HG03571 (cell line): ENCODE measurements at regions not wholly inside any gene's neighbourhood (a gene's known extent, or its start where the extent isn't known, plus 50 kb on each side); places are given as distances from the start of the nearest gene placed in this dataset.

Experiments
- ATAC-seq: cut with Tn5 transposase; IDR thresholded peaks from one replicate; pipeline ENCODE4 v1.9.1; 2021; ENCODE audit not compliant: unreplicated experiment

DNA sequence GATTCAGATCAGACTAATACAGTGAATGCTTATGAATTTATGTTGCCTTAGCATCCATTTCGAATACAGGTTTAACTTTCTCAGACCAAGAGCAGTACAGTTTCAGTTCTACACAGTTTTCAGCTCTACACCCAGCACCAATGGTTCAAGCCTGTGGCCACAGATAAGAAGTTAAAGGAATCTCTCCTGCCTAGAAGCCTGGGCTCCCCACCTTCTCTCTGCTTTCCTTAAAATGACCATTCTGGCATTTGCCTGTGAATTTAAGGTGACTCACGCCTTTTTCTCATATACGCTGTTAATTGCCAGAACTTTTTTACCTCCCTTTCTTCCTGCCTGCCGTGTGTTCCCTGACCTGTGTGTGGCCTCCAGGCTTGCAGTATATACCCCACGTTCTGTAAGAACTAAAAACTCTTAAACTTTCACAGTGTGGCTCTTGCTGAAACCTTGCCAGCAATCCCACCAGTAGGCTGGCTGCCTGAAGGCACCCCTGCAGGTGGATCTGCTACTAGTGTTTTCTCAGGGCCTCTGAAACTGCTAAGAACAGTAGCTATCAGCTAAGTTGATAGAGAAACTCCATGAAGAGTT is 692.8 kb upstream of the CDH18 start:
- ATAC-seq = no peak

GRCh38 chr5:20678814-20679298 is 690.9 kb upstream of the CDH18 start:
- ATAC-seq = no peak

DNA sequence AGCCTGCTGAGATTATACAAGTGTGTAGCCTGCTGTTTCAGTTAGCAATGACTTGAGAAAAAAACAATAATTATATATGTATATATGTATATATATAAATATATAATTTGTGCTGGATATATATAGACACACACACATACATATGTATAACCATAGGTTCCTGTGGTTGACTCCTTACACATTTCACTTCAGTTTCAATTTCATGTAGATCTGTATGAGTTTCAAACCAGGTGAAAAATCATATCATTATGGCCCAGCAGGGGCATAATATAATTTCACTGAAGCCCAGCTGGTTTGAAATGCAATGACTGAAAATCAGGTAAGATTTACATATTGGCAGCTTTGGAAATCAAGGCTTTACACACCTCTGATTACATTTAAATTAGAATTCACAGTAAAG is 690.4 kb upstream of the CDH18 start:
- ATAC-seq = no peak

DNA sequence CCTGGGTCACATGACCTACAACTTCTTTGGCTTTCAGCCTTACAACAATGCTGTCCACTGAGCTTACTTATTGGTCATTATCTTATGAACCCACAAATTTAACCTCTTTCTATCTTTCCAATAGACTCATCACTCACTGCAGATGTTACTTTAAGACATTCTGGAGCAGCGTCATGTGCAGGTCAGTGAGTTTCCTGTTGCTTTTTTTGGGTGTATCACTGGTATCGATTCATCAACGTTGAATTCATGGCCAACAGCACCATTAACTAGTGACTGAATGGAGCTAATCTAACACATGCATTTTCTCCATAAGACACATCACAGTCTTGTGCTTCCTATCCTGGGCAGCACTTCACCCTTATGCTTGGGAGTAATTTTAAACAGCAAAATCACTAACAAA is 672.6 kb upstream of the CDH18 start:
- no peak for ATAC-seq

DNA sequence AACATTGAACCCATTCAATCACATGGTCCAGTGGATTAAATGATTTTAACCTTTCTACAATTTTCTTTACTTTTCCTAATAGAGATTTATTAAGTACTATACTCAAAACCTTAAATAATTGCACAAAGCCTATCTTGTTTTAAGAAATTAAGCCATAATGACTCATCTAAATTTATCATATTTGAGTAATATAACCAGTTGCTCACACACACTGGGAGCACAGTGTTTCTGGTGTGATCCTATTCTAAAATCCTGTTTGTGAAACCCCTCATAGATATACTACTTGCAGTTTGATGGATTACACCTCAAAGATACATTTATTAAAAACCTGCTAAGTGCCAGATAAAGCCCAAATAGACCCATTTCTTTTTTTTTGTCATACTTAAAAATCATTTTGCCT is 668.3 kb upstream of the CDH18 start:
- no peak for ATAC-seq

- ATAC-seq = no peak
These were observed 667.2 kb upstream of the CDH18 start for GRCh38 chr5:20655211-20655610.

DNA sequence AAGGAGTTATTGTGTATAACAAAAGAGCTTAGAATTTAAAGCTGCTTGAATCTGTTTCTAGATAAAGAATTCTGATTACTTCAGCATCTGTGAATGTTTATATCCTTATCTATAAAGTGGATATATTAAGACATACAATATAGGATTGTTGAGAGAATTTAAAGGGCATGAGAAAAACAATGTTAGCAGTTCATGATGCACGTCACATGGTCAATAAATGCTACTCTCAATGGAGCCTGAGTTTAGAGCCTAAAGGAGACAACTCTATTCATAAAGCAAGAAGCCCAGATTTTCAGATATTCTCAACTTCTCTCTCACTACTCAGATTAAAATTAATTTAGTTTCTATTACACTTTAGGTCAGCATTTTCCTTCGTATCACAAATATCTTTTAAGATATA is 666.7 kb upstream of the CDH18 start:
- no peak for ATAC-seq

GRCh38 chr5:20654033-20654432 is 666.0 kb upstream of the CDH18 start:
- no peak for ATAC-seq

DNA sequence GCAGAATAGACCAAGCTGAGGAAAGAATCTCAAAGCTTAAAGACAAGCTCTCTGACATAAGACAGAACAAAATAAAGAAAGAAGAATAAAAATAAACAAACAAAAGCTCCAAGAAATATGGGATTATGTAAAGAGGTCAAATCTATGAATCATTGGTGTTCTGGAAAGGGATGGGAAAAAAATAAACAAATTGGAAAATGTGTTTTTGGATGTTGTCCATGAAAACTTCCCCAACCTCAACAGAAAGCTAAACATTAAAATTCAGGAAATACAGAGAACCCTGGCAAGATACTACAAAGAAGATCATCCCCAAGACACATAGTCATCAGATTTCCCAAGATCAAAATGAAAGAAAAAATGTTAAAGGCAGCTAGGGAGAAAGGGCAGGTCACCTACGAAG is 662.0 kb upstream of the CDH18 start:
- ATAC-seq = no peak

DNA sequence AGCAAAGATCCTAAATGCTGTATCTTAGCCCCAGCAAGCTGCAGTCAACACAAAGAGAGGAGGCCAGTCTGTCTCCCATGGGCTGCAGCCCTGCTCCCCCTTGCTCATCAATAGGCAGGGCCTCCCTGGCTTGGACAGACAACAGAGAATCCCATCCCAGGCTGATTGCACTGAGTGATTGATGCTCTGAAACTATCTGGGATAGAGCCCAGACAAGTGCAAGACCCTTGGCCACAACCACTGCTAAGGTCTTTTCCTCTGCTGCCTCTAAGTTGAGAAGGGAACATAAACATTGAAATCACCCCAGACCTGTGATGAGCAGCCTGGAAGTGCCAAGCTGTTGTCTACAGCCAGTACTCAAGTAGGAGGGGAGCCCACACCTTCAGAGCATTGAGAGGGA is 661.0 kb upstream of the CDH18 start:
- ATAC-seq = no peak

- ATAC-seq = no peak
These were observed 648.7 kb upstream of the CDH18 start for GRCh38 chr5:20636686-20637085.

GRCh38 chr5:20619591-20619990 is 631.6 kb upstream of the CDH18 start:
- ATAC-seq = no peak

DNA sequence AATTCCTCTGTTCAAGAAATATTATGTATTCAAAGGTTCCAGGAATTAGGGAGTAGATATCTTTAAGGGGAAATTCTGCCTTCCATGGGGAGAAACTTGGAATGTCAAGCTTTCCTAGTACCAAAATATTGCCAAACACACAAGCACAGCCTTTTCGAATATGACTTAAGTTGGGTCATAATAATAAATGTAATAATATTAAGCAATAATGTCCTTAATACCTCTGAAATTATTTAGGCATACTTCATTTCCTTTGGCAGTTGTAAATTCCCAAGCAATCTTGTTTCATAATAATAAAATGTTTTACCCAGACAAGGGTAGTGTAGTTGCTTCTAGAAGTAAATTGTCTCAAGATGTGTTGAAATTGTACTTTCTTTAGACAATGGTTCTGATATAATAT is 630.3 kb upstream of the CDH18 start:
- no peak for ATAC-seq

DNA sequence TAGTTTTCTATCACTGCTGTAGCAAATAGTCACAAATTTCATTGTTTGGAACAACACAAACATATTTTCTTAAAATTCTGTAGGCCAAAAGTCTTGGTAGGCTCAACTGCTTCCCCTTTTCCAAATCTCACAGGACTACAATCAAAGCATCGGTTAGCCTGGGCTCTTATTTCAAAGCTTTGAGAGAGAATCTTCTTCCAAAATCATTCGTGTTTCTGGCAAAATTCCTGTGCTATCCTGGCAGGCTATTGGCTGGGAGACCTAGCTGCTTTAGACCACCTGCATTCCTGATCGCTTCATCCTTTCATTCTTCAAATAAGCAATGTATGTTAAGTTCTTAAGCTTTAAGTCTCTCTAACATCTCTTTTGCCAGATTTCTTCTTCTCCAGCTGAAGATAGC is 629.8 kb upstream of the CDH18 start:
- no peak for ATAC-seq

- ATAC-seq = no peak
These were observed 628.0 kb upstream of the CDH18 start for GRCh38 chr5:20615888-20616563.

- ATAC-seq = no peak
These were observed 623.6 kb upstream of the CDH18 start for GRCh38 chr5:20611620-20612019.

DNA sequence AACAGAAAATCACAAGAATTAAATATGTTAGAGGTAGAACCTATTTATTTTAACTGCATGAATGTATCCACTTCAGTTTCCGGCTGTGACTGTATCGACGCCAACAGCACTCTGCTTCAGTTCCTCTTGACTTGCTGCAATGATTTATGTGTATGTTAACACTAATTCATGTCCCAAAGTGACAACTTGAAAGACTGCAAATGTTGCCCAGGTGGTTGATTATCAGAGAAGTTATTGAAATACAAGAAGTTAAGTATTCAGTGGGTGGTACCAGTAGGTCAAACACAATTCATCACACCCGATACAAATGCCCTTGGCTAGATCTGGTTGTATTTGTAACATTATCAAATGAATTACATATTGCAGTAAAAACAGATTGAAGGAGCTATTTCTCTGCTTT is 622.7 kb upstream of the CDH18 start:
- ATAC-seq = no peak

DNA sequence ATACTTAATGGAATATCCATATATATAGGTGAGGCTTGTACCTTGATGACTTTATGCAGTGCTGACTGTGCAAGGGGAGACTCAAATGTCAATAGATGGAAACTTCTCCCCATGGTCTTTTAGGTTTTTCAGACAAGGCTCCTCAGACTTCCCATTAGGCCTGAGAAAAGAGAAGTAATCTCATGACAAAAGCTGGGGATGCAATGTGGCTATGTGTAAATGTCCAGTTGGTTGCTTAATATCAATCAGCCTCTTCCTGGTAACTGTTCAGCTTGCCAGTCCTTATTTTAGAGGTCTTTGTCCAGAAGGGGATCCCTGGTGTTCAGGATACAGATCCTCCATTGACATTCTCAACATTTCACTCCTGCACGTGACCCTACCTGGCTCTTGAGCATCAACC is 621.1 kb upstream of the CDH18 start:
- ATAC-seq = no peak

DNA sequence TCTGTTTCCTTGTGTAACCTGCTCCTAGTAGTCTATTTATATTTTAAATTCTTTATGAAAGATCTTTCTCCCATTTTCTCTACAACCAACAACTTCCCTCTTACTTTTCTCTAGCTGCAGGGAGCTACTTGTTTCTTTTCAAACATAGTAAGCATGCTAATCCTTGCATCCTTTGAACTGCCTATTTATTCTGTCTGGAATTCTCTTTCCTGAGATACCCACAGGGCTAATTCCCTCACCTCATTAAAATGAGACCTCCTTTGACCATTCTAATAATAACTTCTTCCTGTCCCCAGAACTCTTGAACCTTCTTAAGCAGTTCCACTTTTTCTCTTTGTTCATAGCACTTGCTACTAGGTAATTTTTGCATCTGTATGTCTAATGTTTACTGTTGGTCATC is 620.6 kb upstream of the CDH18 start:
- no peak for ATAC-seq

DNA sequence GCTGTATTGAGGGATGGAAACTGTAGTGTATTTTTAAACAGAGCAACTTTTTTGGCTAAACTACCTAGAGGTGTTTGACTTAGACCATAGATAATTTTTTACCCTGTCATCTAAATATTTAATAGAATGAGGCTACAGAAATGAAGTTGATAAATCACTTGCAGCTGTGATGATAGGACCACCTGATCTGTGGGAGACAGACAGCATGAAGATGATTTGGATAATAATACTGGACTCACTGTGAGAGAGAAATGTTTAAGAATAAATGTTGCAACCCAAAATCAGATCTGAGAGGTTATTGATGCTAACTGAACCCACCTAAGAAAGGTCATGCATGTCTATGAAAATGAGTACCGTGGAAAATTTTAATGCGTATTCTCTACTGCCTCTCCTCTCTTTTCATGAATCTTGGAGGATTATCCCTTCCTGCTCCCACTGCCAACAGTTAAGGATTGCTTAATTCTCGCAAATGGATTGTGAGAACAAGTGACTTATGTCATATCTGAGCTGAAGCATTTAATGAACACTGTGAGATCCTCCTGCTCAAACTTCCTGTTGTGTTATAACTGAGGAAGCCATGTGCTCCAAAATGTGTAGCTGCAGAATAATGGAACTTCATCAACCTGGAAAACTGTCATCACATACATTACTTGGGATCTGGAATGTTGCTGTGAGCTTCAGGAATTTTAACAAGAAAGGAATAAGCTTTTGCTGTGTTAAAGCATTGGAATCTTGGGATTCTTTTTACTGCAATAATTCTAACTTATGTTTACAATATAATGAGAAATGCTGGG is 617.9 kb upstream of the CDH18 start:
- no peak for ATAC-seq

DNA sequence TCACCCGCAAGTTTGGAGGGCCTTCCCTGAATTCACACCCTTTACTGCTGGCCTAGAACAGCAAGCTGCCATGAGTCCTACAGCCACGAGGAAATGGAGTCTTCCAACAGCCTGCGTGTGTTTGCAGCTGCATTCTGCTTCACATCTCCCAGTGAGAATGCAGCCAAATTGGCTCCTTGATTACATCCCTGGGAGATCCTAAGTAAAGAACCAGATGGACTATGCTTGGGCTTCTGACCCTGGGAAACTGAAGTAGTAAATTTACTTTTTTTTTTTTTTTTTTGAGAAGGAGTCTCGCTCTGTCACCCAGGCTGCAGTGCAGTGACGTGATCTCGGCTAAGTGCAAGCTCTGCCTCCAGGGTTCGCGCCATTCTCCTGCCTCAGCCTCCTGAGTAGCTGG is 617.0 kb upstream of the CDH18 start:
- no peak for ATAC-seq

- no peak for ATAC-seq
These were observed 613.7 kb upstream of the CDH18 start for GRCh38 chr5:20601678-20602100.
